HG02798 (cell line): ENCODE measurements at regions not wholly inside any gene's neighbourhood (a gene's known extent, or its start where the extent isn't known, plus 50 kb on each side); places are given as distances from the start of the nearest gene placed in this dataset.
A peak's percentile ranks its signal among the peaks of the same experiment; 100 is the strongest.
"Not testable (repeated sequence)": the region's sequence is repeated elsewhere in the genome, so short reads cannot be mapped to it uniquely, and the experiment has no call there.

Experiments used
- ATAC-seq: cut with Tn5 transposase; IDR thresholded peaks from one replicate; pipeline ENCODE4 v1.9.1; 2021; ENCODE audit warnings: mild to moderate bottlenecking; ENCODE audit not compliant: unreplicated experiment, poor library complexity

DNA sequence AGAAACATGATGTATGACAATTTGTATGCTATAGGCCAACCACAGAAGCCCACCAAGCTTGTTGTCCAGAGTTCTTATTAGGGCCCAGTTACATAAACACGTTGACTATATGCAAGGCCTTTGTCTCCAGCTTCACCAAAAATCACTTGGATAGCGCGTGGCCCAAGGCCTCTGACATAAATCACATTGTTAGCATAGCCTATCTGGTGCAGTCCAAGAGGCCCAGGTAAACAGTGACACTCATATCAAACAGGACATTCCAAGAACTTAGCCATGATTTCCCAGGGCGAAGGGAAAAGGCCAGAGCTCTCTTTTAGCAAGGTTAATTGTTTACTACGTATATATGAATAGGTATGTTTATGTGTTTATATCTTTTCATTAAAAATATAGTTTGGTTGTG lies 337.2 kb upstream of the CELF2 start:
- ATAC-seq, result no peak

DNA sequence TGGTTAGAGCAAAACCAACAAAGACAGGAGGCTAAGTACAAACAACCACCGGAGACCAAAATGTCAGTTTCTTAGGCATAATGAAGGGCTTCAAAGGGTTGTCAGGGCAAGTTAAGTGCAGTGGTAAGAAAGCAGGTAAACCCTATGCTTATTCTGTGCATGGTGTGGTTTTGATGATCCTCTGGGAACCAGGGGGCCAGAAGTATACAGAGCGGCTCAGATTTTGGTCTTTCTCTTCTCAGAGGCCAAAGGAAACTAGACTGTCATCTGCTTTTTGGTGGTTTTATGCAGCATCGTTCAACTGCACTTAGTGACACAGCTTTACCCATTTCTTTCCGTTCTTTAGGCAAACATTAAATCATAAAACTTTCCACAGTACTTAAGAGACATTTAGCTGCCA lies 332.7 kb upstream of the CELF2 start:
- ATAC-seq, result no peak

DNA sequence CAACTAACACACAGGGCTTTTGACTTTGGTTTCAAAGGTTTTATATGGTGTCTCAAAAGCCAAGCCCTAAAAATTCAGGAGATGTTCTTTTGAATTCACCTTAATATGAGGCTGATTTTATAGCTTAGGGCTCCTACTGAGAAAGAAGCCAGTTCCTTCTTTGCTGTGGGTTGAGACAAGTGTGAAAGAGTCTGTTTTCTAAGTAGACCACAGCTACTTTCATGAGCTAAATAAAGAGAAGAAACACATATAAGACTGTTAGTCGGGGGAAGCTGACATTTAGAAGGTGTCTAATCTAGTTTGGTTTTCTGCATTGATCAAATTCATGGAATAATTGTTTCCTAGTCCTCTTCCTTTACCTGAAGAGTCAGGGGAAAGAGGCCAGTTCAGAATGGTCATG lies 332.1 kb upstream of the CELF2 start:
- ATAC-seq, result peak; percentile 54

DNA sequence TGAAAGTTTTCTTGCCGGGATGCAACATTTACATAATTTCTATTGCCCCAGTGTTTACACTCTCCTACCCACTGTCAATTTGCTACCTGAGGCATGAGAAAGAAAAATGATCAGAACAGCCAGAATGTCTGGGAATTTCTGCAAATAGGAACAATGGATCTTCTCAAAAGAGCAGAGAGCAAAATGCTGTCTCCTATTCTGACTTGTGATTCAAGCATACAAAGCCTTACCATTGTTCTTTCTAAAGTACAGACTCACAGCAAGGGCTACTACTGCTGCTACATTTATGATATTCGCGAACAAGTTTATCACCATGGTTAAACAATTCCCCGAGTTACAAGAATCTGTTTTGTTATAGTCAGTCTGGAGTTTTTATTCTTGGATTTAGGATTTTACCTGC lies 329.9 kb upstream of the CELF2 start:
- no peak for ATAC-seq

DNA sequence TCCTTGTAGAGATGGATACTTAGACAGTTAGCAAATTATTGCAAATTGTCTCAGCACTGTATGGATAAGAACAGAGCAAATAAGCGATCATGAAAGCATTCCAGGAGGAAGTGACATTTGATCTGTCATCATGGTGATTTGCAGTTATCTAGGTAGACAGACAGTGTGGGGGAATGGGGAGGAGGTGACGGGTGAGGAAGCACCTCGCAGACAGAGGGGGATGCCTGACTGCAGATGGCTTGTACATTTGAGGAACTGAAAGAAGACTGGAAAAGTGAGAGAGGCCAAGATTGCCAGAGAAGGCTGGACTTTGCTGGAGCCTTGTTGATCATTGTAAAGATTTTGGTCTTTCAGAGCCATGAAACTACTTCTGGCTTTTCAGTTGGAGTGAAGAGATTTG lies 318.2 kb upstream of the CELF2 start:
- no peak for ATAC-seq

DNA sequence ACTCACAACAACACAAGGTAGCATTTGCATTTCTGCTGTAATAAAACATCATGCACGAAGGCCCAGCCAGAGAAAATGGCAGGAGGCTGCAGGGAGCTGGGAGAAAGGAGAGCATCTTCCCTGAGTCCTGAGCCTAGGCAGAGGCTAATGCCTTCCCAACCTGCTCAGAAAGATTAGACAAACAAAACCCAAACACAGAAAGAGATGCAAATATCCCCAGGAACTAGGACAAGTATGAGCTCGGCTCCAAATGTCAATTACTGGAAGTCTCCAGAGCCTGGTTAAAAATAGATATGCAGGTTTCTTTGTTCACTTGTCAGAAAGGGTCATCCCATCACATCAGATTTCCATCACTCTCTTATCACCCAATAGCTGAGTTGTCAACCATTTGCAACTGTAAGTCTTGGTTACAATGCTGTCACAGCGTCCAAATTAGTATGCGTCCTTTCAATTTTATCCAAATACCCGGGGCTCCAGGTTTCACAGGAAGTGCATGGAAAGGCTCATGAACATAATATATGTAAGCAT lies 316.5 kb upstream of the CELF2 start:
- ATAC-seq, result no peak

DNA sequence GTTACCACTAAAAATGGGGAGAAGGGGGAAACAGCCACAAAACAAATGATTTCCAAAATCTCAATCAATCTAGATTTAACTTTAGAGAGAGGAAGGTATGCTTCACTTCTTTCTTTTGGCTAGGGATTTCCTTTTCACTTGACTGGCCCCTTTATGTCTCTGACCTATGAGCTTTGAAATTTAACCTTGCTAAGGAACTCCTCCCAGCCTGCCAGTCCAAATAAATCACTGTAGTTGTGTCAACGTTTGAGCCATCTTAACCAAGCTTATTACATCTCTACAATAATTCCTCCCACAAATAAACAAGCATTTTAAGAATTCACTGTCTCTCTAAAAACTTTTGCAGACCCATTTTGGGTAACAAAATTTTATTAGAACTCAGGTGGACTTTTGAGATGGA lies 315.5 kb upstream of the CELF2 start:
- no peak for ATAC-seq

DNA sequence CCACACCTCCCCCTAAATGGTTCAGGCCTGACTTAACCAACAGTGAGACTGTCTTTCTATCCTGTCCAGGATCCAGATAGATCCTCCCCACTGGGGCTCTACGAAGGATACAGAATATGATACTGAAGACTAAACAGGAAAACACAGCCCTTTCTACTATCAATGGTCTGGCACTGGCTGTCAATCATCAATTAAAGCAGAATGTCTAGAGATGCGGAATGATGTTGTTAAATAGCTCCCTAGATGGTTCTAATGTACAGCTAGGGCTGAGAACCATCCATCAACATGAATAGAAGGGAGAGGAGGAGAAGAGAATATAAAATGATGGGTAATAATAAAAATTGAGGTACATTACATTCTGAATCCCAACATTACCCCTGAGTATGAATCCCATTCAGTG lies 314.3 kb upstream of the CELF2 start:
- no peak for ATAC-seq

DNA sequence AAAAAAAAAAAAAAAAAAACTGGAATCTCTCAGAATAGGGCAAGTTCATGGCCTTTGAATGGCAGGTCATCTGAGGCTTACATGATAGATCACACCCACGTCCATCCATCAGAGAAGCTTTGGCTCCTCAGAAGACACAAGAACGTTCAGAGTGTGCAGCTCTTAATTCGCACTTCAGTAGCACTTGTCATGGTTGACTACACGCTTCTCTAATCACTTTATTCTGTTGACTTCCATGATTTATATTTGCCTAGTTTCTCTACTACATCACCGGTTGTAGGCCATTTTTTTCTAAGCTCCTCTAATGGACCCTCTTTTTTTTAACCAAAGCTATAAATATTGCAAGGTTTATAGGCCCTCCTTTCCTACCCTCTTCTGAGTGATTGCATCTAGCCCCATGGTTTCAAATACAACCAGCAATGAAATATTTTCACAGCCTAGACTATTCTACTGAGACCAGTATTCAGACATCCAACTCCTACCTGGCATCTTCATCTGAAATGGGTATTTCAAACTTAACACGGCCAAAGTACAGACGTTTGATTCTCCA lies 305.4 kb upstream of the CELF2 start:
- no peak for ATAC-seq

DNA sequence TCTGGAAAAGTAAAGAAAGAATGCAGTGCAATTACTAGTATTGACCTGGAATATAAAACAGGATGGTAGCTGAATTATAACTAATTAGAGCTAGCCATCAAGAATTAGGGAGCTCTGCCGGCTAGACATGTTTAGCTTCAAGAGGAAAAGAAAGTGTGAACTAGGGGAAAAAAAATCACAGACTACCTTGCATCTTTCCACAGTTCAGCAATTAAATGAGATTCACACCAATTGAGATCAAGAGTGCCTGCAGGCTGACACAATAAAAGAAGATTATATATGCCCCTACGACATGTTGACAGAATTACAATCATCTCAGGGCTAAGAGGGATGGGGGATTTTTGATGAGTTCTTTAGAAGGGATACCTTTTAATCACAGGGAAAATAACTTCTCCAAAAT lies 303.3 kb upstream of the CELF2 start:
- no peak for ATAC-seq

DNA sequence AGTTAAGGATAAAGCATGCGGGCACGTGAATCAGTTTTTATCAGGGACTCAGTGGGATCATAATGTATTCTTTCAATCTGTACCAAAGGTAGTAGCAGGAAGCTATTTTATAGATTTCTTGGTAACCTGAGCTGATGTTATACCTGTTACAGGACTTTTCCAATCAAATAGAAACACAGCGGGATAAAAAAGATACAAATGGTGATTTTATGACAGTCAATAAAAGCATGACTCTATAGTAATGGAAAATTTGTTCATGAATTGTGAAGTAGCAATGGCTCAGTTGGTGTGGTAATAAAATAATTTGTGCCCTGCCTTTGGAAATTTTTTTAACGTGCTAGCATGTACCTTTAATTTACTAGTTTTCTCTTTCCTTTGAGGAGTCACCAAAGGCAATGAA lies 300.7 kb upstream of the CELF2 start:
- ATAC-seq, result no peak

DNA sequence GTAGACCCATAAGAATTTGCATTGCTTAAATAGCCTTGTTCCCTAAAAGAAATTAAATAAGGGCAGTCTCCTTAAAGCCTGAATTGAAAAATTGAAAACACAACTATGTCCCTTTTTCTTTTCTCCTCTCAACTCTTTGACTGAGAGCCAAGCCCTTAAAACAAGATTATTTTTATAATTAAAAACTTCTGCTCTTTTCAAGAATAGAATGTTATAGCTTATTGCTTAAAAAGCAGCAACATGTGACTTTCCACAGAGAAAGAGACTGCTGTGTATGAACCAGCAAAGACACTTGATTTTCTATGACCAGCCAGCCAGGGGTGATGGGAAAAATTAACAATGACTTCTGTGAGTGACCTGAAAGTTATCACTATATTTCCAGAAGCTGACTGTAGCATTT lies 295.2 kb upstream of the CELF2 start:
- ATAC-seq, result no peak

DNA sequence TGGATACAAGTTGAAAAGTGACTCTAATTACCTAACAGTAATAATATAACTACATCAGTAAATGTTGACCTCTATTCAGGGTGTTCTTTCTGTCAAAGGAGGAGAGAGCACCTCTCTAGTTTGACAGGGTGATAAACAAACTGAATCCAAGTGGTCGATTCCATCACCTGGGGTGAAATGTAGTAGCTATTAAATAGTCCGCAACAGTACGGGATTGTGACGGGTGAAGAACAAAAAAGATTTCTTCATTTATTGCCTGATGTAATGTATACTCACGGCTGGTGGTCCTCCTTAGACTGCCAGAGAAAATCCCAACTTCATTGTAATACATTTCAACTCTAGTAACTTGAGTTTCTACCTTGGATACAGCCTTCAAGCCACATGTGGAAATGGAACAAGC lies 292.5 kb upstream of the CELF2 start:
- ATAC-seq, result no peak

DNA sequence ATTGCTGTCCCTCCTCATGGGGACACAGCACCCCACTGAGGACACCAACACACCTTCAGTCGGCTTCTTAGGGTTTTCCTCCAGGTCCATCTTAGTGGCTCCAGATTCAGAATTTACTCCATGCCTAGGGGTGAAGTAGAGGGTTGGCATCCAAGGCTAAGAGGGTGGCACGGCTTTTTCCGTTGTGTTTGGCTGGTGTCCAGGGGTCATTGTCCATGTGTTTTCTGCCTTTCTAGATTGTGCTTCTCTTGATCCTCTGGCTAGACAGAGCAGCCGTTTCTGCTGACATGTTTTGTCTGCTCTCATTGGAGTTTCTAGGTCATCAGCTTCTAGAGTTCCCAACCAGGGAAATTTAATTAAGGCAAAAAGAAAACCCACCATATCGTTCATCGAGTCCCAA lies 291.6 kb upstream of the CELF2 start:
- no peak for ATAC-seq

DNA sequence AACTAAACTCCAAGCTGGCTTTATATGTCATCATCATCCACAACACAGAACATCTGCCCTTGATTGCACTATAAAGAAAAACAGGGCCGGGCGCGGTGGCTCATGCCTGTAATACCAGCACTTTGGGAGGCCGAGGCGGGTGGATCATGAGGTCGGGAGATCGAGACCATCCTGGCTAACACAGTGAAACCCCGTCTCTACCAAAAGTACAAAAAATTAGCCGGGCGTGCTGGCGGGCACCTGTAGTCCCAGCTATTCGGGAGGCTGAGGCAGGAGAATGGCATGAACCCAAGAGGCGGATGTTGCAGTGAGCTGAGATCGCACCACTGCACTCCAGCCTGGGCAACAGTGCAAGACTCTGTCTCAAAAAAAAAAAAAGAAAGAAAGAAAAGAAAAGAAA lies 290.3 kb upstream of the CELF2 start:
- ATAC-seq, result not testable (repeated sequence)

DNA sequence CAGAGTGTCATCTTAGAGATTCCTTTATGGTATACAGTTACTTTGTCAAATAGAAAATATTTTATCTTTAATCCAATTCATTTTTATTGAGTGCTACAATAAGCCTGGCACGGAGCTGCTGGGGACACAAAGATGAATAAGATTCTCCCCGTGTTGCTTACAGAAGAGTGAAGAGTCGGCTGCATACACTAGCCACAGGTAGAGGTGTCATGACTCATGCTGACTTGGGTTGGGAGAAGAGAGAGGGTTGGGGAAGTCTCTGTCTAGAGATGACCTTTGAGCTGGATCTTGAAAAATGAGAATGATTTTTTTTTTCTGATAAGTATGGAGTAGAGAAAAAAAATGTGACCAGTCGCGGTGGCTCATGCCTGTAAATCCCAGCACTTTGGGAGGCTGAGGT lies 289.9 kb upstream of the CELF2 start:
- ATAC-seq, result no peak

DNA sequence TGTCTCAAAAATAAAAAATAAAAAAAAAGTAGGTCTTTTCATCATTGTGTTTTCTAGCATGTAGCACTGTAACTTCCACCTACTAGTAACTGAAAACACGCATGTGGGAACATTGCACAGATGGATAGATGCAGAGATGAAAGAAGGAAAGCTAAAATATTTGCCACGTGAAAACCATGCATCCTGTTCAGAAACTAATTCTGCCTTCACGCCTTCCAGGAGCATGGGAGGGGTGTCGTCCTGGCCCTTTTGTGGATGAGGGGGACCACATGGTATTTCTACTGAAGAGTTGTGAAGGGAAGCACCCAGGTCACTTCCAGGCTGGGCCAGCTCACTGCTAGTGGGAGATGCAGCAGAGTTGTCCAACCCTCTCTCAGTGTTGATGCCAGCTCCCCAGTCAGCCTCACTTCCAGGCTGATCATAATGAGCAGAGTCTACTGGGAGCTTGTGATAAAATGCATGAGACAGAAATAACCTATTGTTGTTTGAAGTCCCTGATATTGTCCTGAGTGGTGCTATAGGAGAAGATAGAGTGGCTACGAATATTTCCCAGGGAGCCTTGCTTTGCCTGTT lies 287.1 kb upstream of the CELF2 start:
- no peak for ATAC-seq

DNA sequence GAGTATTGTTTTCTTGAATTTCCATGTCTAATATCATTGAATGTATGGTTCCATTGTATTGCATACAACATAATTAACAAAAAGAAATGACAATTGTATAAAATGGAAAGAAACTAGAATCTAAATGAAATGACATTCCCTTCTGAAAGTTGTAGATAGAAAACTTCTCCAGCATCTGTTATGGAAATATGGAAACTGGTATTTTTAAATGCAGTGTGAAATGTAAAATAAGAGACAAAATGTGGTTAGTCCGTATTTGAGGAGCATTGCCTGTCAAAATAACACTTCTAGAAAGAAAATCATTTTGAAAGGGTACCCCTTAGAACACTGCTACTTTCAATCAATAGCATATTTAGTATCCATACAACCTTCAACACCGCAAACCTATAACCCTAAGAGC lies 286.3 kb upstream of the CELF2 start:
- no peak for ATAC-seq

DNA sequence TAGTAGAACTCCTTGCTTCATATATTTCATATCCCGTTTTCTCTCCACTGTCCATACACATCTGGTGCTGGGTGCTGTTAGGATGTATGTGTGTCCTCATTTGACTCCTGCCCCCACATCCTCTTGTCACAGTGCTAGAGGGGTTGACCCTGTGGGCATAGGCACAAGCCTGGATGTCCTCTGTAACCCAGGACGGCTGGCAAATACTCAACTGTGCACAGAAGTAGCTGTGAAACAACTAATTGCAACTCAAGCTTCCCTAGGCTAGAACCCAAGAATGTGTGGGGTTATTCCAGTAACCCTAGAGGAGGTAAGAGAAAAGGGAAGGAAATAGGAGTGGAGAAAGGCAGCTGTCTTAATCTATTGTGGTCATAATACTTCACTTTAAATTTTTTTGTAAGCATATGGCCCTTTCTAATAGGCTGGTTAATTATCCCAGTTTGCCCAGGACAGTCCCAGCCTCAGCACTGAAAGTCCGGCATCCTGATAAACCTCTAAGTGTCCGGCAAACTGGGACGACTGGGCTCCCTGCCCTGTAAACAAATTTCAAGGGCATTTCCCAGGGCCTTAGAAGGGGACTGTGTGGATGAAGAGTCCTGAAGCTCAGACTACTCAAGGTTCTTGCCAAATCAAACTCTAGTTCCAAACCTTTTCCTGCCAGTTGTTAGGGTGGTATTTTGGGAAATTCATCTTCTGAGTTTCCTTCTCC lies 283.2 kb upstream of the CELF2 start:
- no peak for ATAC-seq

DNA sequence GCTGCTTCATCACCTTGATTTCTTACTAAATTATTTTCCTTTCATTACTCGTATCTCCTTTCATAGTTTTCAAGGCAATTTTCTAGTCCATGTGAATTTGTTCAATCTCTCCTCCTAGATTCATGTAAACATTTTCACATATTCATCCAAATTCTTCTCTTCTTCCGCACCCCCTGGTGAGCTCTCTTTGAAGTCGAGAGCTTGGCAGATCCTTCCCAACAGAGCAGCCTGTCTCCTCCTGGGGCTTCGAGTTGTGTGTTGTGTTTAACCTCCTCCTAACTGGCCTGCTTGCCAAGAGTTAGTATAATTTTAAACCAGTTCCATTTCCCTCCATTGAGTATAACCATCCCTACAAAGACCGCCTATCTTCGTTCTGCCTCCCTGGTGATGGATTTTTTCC lies 272.4 kb upstream of the CELF2 start:
- ATAC-seq, result no peak

DNA sequence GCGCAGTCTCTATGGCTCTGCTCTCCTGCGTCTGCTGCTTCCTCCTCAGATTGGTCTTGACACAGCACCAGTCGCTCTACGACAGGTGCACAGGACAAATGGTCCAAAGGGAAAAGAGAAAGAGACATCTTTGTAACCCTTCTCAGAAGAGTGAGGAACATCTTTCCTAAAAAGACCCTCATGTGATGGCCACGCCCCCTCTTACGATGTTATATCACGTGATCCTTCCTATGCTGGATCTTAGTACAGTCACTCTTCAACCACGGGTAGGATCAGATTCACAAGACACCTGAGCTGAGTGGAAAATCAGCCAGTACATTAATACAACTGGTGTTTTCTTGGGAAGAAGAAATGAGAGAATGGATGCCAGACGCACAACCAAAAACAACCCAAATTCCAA lies 262.2 kb upstream of the CELF2 start:
- no peak for ATAC-seq

DNA sequence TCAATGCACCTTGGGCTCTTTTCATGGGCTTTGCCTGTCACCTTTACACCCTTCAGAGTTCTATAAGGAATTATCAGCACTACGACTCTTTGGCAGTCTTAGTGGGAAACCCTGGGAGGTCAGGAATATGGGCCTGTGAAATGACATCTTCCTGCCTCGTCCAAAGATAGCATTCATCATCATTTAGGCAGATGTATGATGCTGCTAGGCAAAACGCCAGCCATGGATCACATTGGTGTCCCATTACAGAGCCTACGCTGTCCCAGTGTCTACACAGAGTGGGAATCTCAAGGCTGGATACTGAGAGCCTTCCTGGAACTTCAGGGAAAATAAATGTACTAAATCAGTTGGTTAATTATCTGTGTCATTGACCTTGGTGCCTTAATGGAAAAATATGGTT lies 259.4 kb upstream of the CELF2 start:
- ATAC-seq, result no peak
